HCT116 (cell line): ENCODE measurements at regions not wholly inside any gene's neighbourhood (a gene's known extent, or its start where the extent isn't known, plus 50 kb on each side); places are given as distances from the start of the nearest gene placed in this dataset.

ENCODE experiments used
- ATAC-seq: fragments of 200-7000 bp; cut with Tn5 transposase; 2 replicates; pipeline ENCODE4 v1.9.1; 2020; ENCODE audit warnings: mild to moderate bottlenecking, moderate library complexity
- BruUV-seq: library from RNA; stranded (reverse); fragments of 400-500 nt; replicated peaks from 2 replicates; lab custom pipeline; 2021; lab: Mats Ljungman, UMichigan
- CTCF ChIA-PET: fragments of 300-600 bp; sonication (Branson Sonifier 250); formaldehyde crosslinking; loops from one replicate; lab custom pipeline; 2021; ENCODE audit warnings: antibody characterized with exemption; lab: Charles Lee
- POLR2A ChIA-PET: fragments of 300-600, 350-600 bp; sonication (Branson Sonifier 250); formaldehyde crosslinking; loops from one replicate; lab custom pipeline; 2021; ENCODE audit warnings: antibody characterized with exemption; lab: Charles Lee
- RAD21 ChIA-PET, 2 experiments: fragments of 300-600 bp; sonication (Branson Sonifier 250); formaldehyde crosslinking; loops; one replicate each; lab custom pipeline; 2023; ENCODE audit warnings: low total read pairs in 2 of 2; ENCODE audit not compliant: uncharacterized antibody in 2 of 2, unreplicated experiment in 2 of 2, low non-redundant PET in 1 of 2; lab: Charles Lee
- DNase-seq: peaks from one replicate; pipeline ENCODE4 v3.0.0-alpha.2; 2010; ENCODE audit warnings: low read depth, low spot score
- H2AFZ ChIP-seq: fragments of 200-600 bp; shearing (Covaris generic), sonication (generic); 2 replicates; pipeline ENCODE4 v1.6.1; 2017; ENCODE audit warnings: low read depth, mixed run types, mixed read lengths, antibody characterized with exemption, low read length; ENCODE audit not compliant: poor library complexity, severe bottlenecking
- H3K27ac ChIP-seq: 2 replicates; pipeline ENCODE4 v1.5.1; 2012; ENCODE audit warnings: low read depth, low read length
- H3K27me3 ChIP-seq: fragments of 200-600 bp; sonication (generic); 2 replicates; pipeline ENCODE4 v1.6.1; 2016; ENCODE audit warnings: mixed run types, low read length, mixed read lengths; ENCODE audit not compliant: insufficient read depth
- H3K36me3 ChIP-seq, 2 experiments: fragments of 200-500 bp in 1 of 2; fragments of 200-600 bp in 1 of 2; sonication (Bioruptor generic) in 1 of 2; sonication (generic) in 1 of 2; 2 replicates each; pipeline versions ENCODE4 v1.5.1 to v1.6.1; 2014 to 2016; ENCODE audit warnings: low read length in 2 of 2, inconsistent platforms in 1 of 2, mixed read lengths in 1 of 2, mixed run types in 1 of 2; ENCODE audit not compliant: insufficient read depth in 2 of 2, control insufficient read depth in 1 of 2
- H3K4me1 ChIP-seq, 2 experiments: fragments of 200-600 bp in 1 of 2; sonication (generic) in 1 of 2; 2 replicates each; pipeline versions ENCODE4 v1.5.1 to v1.6.1; 2012 to 2017; ENCODE audit warnings: low read length in 2 of 2, inconsistent platforms in 1 of 2, mild to moderate bottlenecking in 1 of 2, mixed read lengths in 1 of 2, mixed run types in 1 of 2, moderate library complexity in 1 of 2; ENCODE audit not compliant: insufficient read depth in 2 of 2, control insufficient read depth in 1 of 2
- H3K4me2 ChIP-seq: fragments of 200-600 bp; sonication (generic); 2 replicates; pipeline ENCODE4 v1.6.1; 2017; ENCODE audit warnings: mixed run types, low read length, mixed read lengths
- H3K4me3 ChIP-seq, 2 experiments: fragments of 200-600 bp in 1 of 2; sonication (generic) in 1 of 2; replicated peaks in 1 of 2; 2 replicates each; pipeline ENCODE4 v1.5.1; 2011 to 2016; ENCODE audit warnings: low read length in 2 of 2, control low read depth in 1 of 2, low read depth in 1 of 2, mild to moderate bottlenecking in 1 of 2, mixed read lengths in 1 of 2, mixed run types in 1 of 2
- H3K79me2 ChIP-seq: fragments of 200-600 bp; sonication (generic); 2 replicates; pipeline ENCODE4 v1.6.1; 2017; ENCODE audit warnings: mild to moderate bottlenecking, mixed run types, low read length, moderate library complexity, mixed read lengths; ENCODE audit not compliant: insufficient read depth
- H3K9ac ChIP-seq: fragments of 200-600 bp; sonication (generic); 2 replicates; pipeline ENCODE4 v1.6.1; 2016; ENCODE audit warnings: low read length, mixed read lengths
- H3K9me2 ChIP-seq: fragments of 200-600 bp; sonication (generic), shearing (Covaris generic); 2 replicates; pipeline ENCODE4 v1.6.1; 2017; ENCODE audit warnings: mixed run types, mild to moderate bottlenecking, moderate library complexity; ENCODE audit not compliant: insufficient read depth
- H3K9me3 ChIP-seq, 2 experiments: fragments of 200-500 bp in 1 of 2; fragments of 200-600 bp in 1 of 2; sonication (Bioruptor generic) in 1 of 2; sonication (generic) in 1 of 2; 2 replicates each; pipeline ENCODE4 v1.6.1; 2014 to 2017; ENCODE audit warnings: low read length in 2 of 2, mixed read lengths in 2 of 2, inconsistent platforms in 1 of 2, low read depth in 1 of 2, mild to moderate bottlenecking in 1 of 2, mixed run types in 1 of 2, moderate library complexity in 1 of 2; ENCODE audit not compliant: control insufficient read depth in 1 of 2, insufficient read depth in 1 of 2
- H4K20me1 ChIP-seq: fragments of 200-600 bp; sonication (generic), shearing (Covaris generic); 2 replicates; pipeline ENCODE4 v1.6.1; 2017; ENCODE audit warnings: mixed run types, mild to moderate bottlenecking, moderate library complexity; ENCODE audit not compliant: insufficient read depth
- CEBPB ChIP-seq: IDR thresholded peaks from 2 replicates; pipeline ENCODE4 v1.6.1; 2012; ENCODE audit warnings: low read depth
- EZH2 ChIP-seq: fragments of 200-600 bp; sonication (generic); IDR thresholded peaks from 2 replicates; pipeline ENCODE4 v1.6.1; 2017; ENCODE audit warnings: antibody characterized with exemption, mixed run types
- JUND ChIP-seq: IDR thresholded peaks from 2 replicates; pipeline ENCODE4 v1.6.1; 2012
- MAX ChIP-seq: IDR thresholded peaks from 2 replicates; pipeline ENCODE4 v1.6.1; 2012
- POLR2A ChIP-seq: IDR thresholded peaks from 2 replicates; pipeline ENCODE4 v1.7.0; 2011; ENCODE audit warnings: borderline replicate concordance; ENCODE audit not compliant: insufficient read depth, insufficient read length; ENCODE audit errors: extremely low read depth
- RAD21 ChIP-seq: IDR thresholded peaks from 2 replicates; pipeline ENCODE4 v1.6.1; 2012; ENCODE audit warnings: low read depth, mild to moderate bottlenecking
- SIN3A ChIP-seq: IDR thresholded peaks from 2 replicates; pipeline ENCODE4 v1.6.1; 2012; ENCODE audit warnings: low read depth
- SP1 ChIP-seq: IDR thresholded peaks from 2 replicates; pipeline ENCODE4 v1.6.1; 2012; ENCODE audit warnings: low read depth
- SRF ChIP-seq: IDR thresholded peaks from 2 replicates; pipeline ENCODE4 v1.6.1; 2012; ENCODE audit warnings: low read depth
- TCF7L2 ChIP-seq: IDR thresholded peaks from 2 replicates; pipeline ENCODE4 v1.7.0; 2011; ENCODE audit warnings: borderline replicate concordance, inconsistent platforms; ENCODE audit not compliant: insufficient read depth, insufficient read length; ENCODE audit errors: extremely low read depth
- ZBTB33 ChIP-seq: IDR thresholded peaks from 2 replicates; pipeline ENCODE4 v1.6.1; 2011; ENCODE audit warnings: mild to moderate bottlenecking, low read length, moderate library complexity; ENCODE audit not compliant: insufficient replicate concordance; ENCODE audit errors: extremely low read depth
- ZNF274 ChIP-seq: fragments of 200-500 bp; sonication (Bioruptor generic); IDR thresholded peaks from 2 replicates; pipeline ENCODE4 v1.6.1; 2014; ENCODE audit warnings: mild to moderate bottlenecking, low read depth, low read length, inconsistent platforms
- intact Hi-C: fragments of 100-400 bp; cut with micrococcal nuclease; formaldehyde crosslinking; loops from 2 replicates; pipeline ENCODE4 v1.10.0; 2022
- TF ChIP-seq, protein P1 (sequence below), 3 experiments: fragments of 200-600 bp in 1 of 3; sonication (generic) in 1 of 3; IDR thresholded peaks in 2 of 3; conservative IDR thresholded peaks in 1 of 3; 2 replicates each; pipeline ENCODE4 v1.5.1; 2012 to 2017; ENCODE audit warnings: low read depth in 2 of 3, low read length in 2 of 3, antibody characterized with exemption in 1 of 3, borderline replicate concordance in 1 of 3, control low read depth in 1 of 3, mild to moderate bottlenecking in 1 of 3, mixed read lengths in 1 of 3, mixed run types in 1 of 3, moderate library complexity in 1 of 3; ENCODE audit not compliant: insufficient read depth in 1 of 3
- TF ChIP-seq, protein P2 (sequence below): IDR thresholded peaks from 2 replicates; pipeline ENCODE4 v1.6.1; 2012; ENCODE audit warnings: low read depth

DNA sequence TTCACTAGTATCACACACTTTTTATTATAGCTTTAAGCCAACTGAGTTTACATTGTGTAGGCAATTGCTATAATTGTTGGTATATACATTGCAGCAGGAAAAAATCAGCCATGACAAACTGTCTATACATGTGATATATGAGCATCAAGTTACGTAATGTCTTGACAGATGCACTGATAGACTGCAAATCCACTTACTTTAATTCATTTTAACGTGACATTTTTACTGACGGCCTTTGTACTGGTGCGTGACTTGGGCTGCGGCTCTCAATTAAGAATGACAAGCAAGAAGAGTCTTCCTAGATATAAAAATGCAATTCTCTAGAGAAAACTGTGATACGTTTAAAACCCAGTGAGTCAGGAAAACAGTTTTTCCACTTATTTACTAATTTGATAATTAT lies 143.8 kb downstream of the ACTRT1 start:
- ChIA-PET CTCF (no interaction called here), RAD21 (no interaction called here), POLR2A (no interaction called here)
- Histone ChIP-seq H3K27me3 (no peaks in the 10 kb centered on the region), H4K20me1 (no peaks in the 10 kb centered on the region), H3K4me1 (no peaks in the 10 kb centered on the region), H3K36me3 (no peaks in the 10 kb centered on the region), H3K9me3 (no peaks in the 10 kb centered on the region), H3K79me2 (no peaks in the 10 kb centered on the region), H3K27ac (no peak overlapping the region), H3K9ac (no peak overlapping the region), H3K4me2 (no peak overlapping the region), H2AFZ (no peak overlapping the region), H3K9me2 (no peaks in the 10 kb centered on the region), H3K4me3 (no peak overlapping the region)
- no peak for DNase-seq
- TF ChIP-seq, protein P1, sequence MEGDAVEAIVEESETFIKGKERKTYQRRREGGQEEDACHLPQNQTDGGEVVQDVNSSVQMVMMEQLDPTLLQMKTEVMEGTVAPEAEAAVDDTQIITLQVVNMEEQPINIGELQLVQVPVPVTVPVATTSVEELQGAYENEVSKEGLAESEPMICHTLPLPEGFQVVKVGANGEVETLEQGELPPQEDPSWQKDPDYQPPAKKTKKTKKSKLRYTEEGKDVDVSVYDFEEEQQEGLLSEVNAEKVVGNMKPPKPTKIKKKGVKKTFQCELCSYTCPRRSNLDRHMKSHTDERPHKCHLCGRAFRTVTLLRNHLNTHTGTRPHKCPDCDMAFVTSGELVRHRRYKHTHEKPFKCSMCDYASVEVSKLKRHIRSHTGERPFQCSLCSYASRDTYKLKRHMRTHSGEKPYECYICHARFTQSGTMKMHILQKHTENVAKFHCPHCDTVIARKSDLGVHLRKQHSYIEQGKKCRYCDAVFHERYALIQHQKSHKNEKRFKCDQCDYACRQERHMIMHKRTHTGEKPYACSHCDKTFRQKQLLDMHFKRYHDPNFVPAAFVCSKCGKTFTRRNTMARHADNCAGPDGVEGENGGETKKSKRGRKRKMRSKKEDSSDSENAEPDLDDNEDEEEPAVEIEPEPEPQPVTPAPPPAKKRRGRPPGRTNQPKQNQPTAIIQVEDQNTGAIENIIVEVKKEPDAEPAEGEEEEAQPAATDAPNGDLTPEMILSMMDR (IDR thresholded peaks at IDR 0.05 in 2 of 3, conservative IDR thresholded peaks at IDR 0.05 in 1 of 3; ENCODE audit: borderline replicate concordance in 1 of 3, insufficient read depth in 1 of 3, low read depth in 2 of 3, low read length in 2 of 3), result no peak
- no peak for TF ChIP-seq POLR2A
- no peak for TF ChIP-seq TCF7L2
- no peak for TF ChIP-seq SIN3A
- no peak for TF ChIP-seq ZNF274
- intact Hi-C loops, result loop anchor here (10.0 kb wide), 1 partner anchor 414 kb away; no protein-coding TSS in a partner anchor
- no peak for ATAC-seq
- BruUV-seq, result no TSS peak

DNA sequence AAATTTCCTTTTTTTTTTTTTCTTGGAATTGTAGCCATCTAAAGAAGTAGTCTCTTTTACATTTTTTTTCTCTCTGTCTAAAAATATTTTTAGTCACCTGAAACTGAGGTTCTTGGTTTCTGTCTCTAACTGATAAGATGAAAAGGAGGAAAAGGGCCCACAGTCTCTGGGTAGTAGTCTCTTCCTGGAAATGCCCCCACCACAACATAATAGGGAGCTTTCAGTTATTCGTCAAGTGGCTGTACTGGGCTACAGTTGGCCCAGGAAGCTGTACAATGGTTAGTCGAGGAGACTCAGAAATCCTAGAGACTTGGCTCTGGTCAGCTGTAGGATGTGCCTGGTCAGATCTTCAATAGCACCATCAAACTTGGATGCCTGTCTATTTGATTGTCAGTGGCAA lies 163.4 kb downstream of the ACTRT1 start:
- no peaks in the 10 kb centered on the region for H4K20me1 ChIP-seq
- TF ChIP-seq RAD21 (no peak), JUND (no peak), SRF (no peak), MAX (no peak), SP1 (no peak), ZBTB33 (no peak), POLR2A (no peak), EZH2 (no peak), CEBPB (no peak)
- TF ChIP-seq, protein P2, sequence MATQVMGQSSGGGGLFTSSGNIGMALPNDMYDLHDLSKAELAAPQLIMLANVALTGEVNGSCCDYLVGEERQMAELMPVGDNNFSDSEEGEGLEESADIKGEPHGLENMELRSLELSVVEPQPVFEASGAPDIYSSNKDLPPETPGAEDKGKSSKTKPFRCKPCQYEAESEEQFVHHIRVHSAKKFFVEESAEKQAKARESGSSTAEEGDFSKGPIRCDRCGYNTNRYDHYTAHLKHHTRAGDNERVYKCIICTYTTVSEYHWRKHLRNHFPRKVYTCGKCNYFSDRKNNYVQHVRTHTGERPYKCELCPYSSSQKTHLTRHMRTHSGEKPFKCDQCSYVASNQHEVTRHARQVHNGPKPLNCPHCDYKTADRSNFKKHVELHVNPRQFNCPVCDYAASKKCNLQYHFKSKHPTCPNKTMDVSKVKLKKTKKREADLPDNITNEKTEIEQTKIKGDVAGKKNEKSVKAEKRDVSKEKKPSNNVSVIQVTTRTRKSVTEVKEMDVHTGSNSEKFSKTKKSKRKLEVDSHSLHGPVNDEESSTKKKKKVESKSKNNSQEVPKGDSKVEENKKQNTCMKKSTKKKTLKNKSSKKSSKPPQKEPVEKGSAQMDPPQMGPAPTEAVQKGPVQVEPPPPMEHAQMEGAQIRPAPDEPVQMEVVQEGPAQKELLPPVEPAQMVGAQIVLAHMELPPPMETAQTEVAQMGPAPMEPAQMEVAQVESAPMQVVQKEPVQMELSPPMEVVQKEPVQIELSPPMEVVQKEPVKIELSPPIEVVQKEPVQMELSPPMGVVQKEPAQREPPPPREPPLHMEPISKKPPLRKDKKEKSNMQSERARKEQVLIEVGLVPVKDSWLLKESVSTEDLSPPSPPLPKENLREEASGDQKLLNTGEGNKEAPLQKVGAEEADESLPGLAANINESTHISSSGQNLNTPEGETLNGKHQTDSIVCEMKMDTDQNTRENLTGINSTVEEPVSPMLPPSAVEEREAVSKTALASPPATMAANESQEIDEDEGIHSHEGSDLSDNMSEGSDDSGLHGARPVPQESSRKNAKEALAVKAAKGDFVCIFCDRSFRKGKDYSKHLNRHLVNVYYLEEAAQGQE, result no peak

More for the DNA sequence above, 163.4 kb downstream of the ACTRT1 start:
- no peak overlapping the region for H3K9ac ChIP-seq
- H3K4me1 ChIP-seq, result no peaks in the 10 kb centered on the region
- H3K27ac ChIP-seq, result no peak overlapping the region
- H3K4me2 ChIP-seq, result no peak overlapping the region
- ChIA-PET RAD21 (no interaction called here), CTCF (no interaction called here), POLR2A (no interaction called here)
- no peaks in the 10 kb centered on the region for H3K9me2 ChIP-seq
- DNase-seq (no peak), ATAC-seq (no peak)
- no TSS peak for BruUV-seq
- H3K9me3 ChIP-seq, result no peaks in the 10 kb centered on the region
- no peak overlapping the region for H2AFZ ChIP-seq
- intact Hi-C loops, result no loop called here
- H3K27me3 ChIP-seq, result no peaks in the 10 kb centered on the region
- H3K79me2 ChIP-seq, result no peaks in the 10 kb centered on the region
- H3K36me3 ChIP-seq, result no peaks in the 10 kb centered on the region
- no peak overlapping the region for H3K4me3 ChIP-seq
